ENCODE measurements at regions not wholly inside any gene's neighbourhood (a gene's known extent, or its start where the extent isn't known, plus 50 kb on each side); places are given as distances from the start of the nearest gene placed in this dataset.
"Not testable (repeated sequence)": the region's sequence is repeated elsewhere in the genome, so short reads cannot be mapped to it uniquely, and the experiment has no call there.

GRCh38 chr2:131966671-131967070, 195.1 kb downstream of the ANKRD30BL start:
- not testable (repeated sequence) for H3K4me1 ChIP-seq (ENCODE audit: control insufficient read depth, low read length)

GRCh38 chr2:131966256-131966655, 195.5 kb downstream of the ANKRD30BL start:
- H3K79me2 ChIP-seq (ENCODE audit: control insufficient read depth, low read length) = no peaks in the 10 kb centered on the region
- H3K27me3 ChIP-seq (ENCODE audit: control insufficient read depth, low read length) = no peaks in the 10 kb centered on the region
- no peaks in the 10 kb centered on the region for H3K9me2 ChIP-seq (replicated peaks; ENCODE audit: control insufficient read depth, low read length)
- no peak overlapping the region for H3K4me2 ChIP-seq (ENCODE audit: low read length)
- no peaks in the 10 kb centered on the region for H3K9me3 ChIP-seq (ENCODE audit: control insufficient read depth, insufficient read depth, low read length)
- H3K4me1 ChIP-seq (ENCODE audit: control insufficient read depth, low read length) = no peaks in the 10 kb centered on the region
- no peak overlapping the region for H3K27ac ChIP-seq (ENCODE audit: low read depth, low read length)
- H4K20me1 ChIP-seq (ENCODE audit: control insufficient read depth, insufficient read depth, low read depth, low read length) = no peaks in the 10 kb centered on the region
- TF ChIP-seq CTCF (IDR thresholded peaks at IDR 0.05; ENCODE audit: low read depth, low read length, poor library complexity, severe bottlenecking) (no peak), EZH2phosphoT487 (IDR thresholded peaks at IDR 0.05; ENCODE audit: borderline replicate concordance, low read length) (no peak)
- no peak overlapping the region for H3K4me3 ChIP-seq (ENCODE audit: low read length)
- H3F3A ChIP-seq (ENCODE audit: control insufficient read depth, insufficient read depth) = no peaks in the 10 kb centered on the region
- H3K36me3 ChIP-seq (ENCODE audit: control insufficient read depth, low read length) = no peaks in the 10 kb centered on the region

More at GRCh38 chr2:131966671-131967070, 195.1 kb downstream of the ANKRD30BL start:
- H3K4me3 ChIP-seq (ENCODE audit: low read length); H4K20me1 ChIP-seq (ENCODE audit: control insufficient read depth, insufficient read depth, low read depth, low read length); H3K9me3 ChIP-seq (ENCODE audit: control insufficient read depth, insufficient read depth, low read length); H3F3A ChIP-seq (ENCODE audit: control insufficient read depth, insufficient read depth); H3K79me2 ChIP-seq (ENCODE audit: control insufficient read depth, low read length); H3K27ac ChIP-seq (ENCODE audit: low read depth, low read length); H3K36me3 ChIP-seq (ENCODE audit: control insufficient read depth, low read length); H3K27me3 ChIP-seq (ENCODE audit: control insufficient read depth, low read length); H3K9me2 ChIP-seq (replicated peaks; ENCODE audit: control insufficient read depth, low read length); H3K4me2 ChIP-seq (ENCODE audit: low read length): not testable (repeated sequence)

GRCh38 chr2:131958019-131958609, 203.6 kb downstream of the ANKRD30BL start:
- H3K79me2 ChIP-seq (ENCODE audit: control insufficient read depth, low read length); H3F3A ChIP-seq (ENCODE audit: control insufficient read depth, insufficient read depth); H3K27ac ChIP-seq (ENCODE audit: low read depth, low read length); H4K20me1 ChIP-seq (ENCODE audit: control insufficient read depth, insufficient read depth, low read depth, low read length); H3K4me3 ChIP-seq (ENCODE audit: low read length); H3K4me2 ChIP-seq (ENCODE audit: low read length); H3K4me1 ChIP-seq (ENCODE audit: control insufficient read depth, low read length); H3K36me3 ChIP-seq (ENCODE audit: control insufficient read depth, low read length); H3K27me3 ChIP-seq (ENCODE audit: control insufficient read depth, low read length); H3K9me2 ChIP-seq (replicated peaks; ENCODE audit: control insufficient read depth, low read length); H3K9me3 ChIP-seq (ENCODE audit: control insufficient read depth, insufficient read depth, low read length): not testable (repeated sequence)

- not testable (repeated sequence) for H3K9me3 ChIP-seq (ENCODE audit: control insufficient read depth, insufficient read depth, low read length); H3K36me3 ChIP-seq (ENCODE audit: control insufficient read depth, low read length); H4K20me1 ChIP-seq (ENCODE audit: control insufficient read depth, insufficient read depth, low read depth, low read length); H3K79me2 ChIP-seq (ENCODE audit: control insufficient read depth, low read length); H3K27me3 ChIP-seq (ENCODE audit: control insufficient read depth, low read length); H3K4me1 ChIP-seq (ENCODE audit: control insufficient read depth, low read length); H3F3A ChIP-seq (ENCODE audit: control insufficient read depth, insufficient read depth); H3K9me2 ChIP-seq (replicated peaks; ENCODE audit: control insufficient read depth, low read length); H3K4me3 ChIP-seq (ENCODE audit: low read length); H3K27ac ChIP-seq (ENCODE audit: low read depth, low read length); H3K4me2 ChIP-seq (ENCODE audit: low read length)
Observed at GRCh38 chr2:131948641-131949040, 213.1 kb downstream of the ANKRD30BL start.

- H3K79me2 ChIP-seq (ENCODE audit: control insufficient read depth, low read length); H3K4me1 ChIP-seq (ENCODE audit: control insufficient read depth, low read length); H3K36me3 ChIP-seq (ENCODE audit: control insufficient read depth, low read length); H4K20me1 ChIP-seq (ENCODE audit: control insufficient read depth, insufficient read depth, low read depth, low read length); H3K9me2 ChIP-seq (replicated peaks; ENCODE audit: control insufficient read depth, low read length); H3K27ac ChIP-seq (ENCODE audit: low read depth, low read length); H3K4me3 ChIP-seq (ENCODE audit: low read length); H3K27me3 ChIP-seq (ENCODE audit: control insufficient read depth, low read length); H3K4me2 ChIP-seq (ENCODE audit: low read length); H3F3A ChIP-seq (ENCODE audit: control insufficient read depth, insufficient read depth); H3K9me3 ChIP-seq (ENCODE audit: control insufficient read depth, insufficient read depth, low read length): not testable (repeated sequence)
Observed at GRCh38 chr2:131923287-131923686, 238.5 kb downstream of the ANKRD30BL start.

- H3K36me3 ChIP-seq (ENCODE audit: control insufficient read depth, low read length); H3K4me1 ChIP-seq (ENCODE audit: control insufficient read depth, low read length); H3K27me3 ChIP-seq (ENCODE audit: control insufficient read depth, low read length); H3K79me2 ChIP-seq (ENCODE audit: control insufficient read depth, low read length); H3K27ac ChIP-seq (ENCODE audit: low read depth, low read length); H3K9me3 ChIP-seq (ENCODE audit: control insufficient read depth, insufficient read depth, low read length); H3K9me2 ChIP-seq (replicated peaks; ENCODE audit: control insufficient read depth, low read length); H3F3A ChIP-seq (ENCODE audit: control insufficient read depth, insufficient read depth); H4K20me1 ChIP-seq (ENCODE audit: control insufficient read depth, insufficient read depth, low read depth, low read length); H3K4me2 ChIP-seq (ENCODE audit: low read length); H3K4me3 ChIP-seq (ENCODE audit: low read length): not testable (repeated sequence)
Observed at GRCh38 chr2:131922854-131923253, 238.9 kb downstream of the ANKRD30BL start.
